GM12864 (cell line): ENCODE measurements at regions not wholly inside any gene's neighbourhood (a gene's known extent, or its start where the extent isn't known, plus 50 kb on each side); places are given as distances from the start of the nearest gene placed in this dataset.

Experiments used
- DNase-seq: peaks from one replicate; pipeline ENCODE4 v3.0.0-alpha.2; 2011; ENCODE audit warnings: low read depth
- H3K4me3 ChIP-seq: 2 replicates; pipeline ENCODE4 v1.5.1; 2011; ENCODE audit warnings: mild to moderate bottlenecking, low read depth, low read length, control low read depth
- TF ChIP-seq, protein P1 (sequence below): IDR thresholded peaks from 2 replicates; pipeline ENCODE4 v1.5.1; 2011; ENCODE audit warnings: low read depth, mild to moderate bottlenecking, moderate library complexity, low read length, control low read depth, inconsistent platforms; ENCODE audit errors: missing control alignments

DNA sequence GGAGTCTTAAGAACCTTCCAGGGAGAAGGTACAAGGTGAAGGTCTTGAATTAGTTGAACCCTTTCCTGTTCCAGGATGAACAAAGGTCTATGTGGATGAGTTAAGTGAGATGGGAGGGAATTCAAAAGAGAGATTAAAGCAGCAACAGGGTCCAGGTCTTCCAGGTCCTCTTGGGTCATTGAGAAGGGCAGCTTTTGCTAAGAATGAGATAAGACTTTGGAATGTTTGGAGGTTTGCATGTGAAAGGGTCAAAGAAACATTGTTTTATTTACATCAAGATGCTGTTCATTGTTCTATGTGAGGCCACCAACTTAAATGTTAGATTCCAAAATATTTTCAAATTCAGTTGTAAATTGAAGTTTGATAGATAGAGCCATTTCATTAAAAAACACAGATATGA is 463.9 kb downstream of the ANXA1 start:
- no peak for DNase-seq
- TF ChIP-seq, protein P1, sequence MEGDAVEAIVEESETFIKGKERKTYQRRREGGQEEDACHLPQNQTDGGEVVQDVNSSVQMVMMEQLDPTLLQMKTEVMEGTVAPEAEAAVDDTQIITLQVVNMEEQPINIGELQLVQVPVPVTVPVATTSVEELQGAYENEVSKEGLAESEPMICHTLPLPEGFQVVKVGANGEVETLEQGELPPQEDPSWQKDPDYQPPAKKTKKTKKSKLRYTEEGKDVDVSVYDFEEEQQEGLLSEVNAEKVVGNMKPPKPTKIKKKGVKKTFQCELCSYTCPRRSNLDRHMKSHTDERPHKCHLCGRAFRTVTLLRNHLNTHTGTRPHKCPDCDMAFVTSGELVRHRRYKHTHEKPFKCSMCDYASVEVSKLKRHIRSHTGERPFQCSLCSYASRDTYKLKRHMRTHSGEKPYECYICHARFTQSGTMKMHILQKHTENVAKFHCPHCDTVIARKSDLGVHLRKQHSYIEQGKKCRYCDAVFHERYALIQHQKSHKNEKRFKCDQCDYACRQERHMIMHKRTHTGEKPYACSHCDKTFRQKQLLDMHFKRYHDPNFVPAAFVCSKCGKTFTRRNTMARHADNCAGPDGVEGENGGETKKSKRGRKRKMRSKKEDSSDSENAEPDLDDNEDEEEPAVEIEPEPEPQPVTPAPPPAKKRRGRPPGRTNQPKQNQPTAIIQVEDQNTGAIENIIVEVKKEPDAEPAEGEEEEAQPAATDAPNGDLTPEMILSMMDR = no peak
- H3K4me3 ChIP-seq = no peak overlapping the region

DNA sequence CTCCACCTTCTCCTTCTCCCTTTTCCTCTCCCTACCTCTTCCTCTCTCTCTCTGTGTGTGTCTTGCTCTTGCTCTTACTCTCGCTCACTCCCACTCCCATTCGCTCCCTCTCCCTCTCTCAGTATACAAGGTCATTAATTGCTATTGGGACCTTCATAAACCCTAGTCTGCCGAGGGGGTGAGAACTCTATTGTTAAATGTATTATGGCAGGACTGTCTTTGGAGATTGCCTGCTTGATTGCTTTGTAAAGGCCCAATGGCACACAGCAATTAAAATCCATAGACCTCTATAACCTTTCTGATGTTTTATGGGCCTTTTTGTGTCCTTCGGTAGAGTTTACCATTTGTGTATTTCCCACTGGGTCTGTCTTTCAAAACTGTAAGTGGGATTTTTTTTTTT is 465.9 kb downstream of the ANXA1 start:
- H3K4me3 ChIP-seq = no peak overlapping the region
- no peak for DNase-seq
- TF ChIP-seq, protein P1 = no peak

DNA sequence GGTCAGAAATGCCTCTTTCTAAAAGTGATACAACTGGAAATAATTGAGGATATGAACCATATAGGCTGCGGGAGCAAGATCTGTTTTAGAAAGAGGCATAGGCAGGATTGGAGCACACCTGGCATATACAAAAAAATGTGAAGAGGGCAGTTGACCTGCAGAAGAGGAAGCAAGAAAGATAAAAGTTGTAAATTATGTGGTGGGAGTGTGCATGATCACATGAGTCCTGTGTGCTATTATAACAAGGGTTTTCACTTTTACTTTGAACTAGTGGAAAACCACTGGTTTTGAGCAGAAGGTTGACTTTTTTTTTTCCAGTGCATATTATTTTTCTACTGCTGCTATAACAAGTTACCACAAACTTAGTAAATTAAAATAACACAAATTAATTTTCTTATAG is 489.3 kb downstream of the ANXA1 start:
- TF ChIP-seq, protein P1 = no peak
- no peak for DNase-seq
- no peak overlapping the region for H3K4me3 ChIP-seq

DNA sequence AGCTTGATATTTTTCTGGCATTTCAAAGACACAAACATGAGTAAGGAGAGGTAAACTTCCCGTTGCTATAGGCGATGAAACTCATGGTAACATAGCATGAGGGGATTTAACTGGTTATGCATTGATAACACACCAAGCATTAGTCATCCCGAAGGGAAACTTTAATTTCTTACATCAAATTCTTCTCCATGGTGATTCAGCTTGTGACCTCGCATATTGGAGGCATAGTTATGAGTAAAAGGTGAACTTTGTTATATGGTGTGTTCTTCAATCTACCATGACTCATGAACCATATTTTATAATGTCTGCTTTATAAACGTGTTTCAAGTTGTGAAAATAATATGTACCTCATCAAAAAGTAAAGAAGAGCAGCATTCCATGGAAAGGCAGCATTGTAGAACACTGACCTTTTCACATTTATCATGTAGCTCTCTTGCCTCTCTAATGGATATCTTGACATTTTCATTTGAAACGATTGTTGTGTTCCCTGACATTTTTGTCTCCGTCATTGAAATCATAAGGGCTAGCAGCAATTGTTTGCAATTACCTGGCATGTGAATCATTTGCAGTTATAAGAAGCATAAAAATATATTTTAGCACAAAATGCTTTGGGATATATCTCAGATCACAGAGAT is 491.8 kb downstream of the ANXA1 start:
- no peak overlapping the region for H3K4me3 ChIP-seq
- TF ChIP-seq, protein P1 = no peak
- no peak for DNase-seq

DNA sequence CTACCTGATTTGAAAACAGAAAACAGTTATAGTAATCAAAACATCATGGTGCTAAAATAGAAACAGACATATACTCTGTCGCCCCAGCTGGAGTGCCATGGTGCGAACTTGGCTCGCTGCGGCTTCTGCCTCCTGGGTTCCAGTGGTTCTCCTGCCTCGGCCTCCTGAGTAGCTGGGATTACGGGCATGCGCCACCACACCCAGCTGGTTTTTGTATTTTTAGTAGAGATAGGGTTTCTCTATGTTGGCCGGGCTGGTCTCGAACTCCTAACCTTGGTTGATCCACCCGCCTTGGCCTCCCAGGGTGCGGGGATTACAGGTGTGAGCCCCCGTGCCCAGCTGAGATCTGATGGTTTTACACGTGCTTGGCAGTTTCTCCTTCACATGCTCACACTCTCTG is 495.9 kb downstream of the ANXA1 start:
- no peak for DNase-seq
- H3K4me3 ChIP-seq = no peak overlapping the region
- TF ChIP-seq, protein P1 = no peak

DNA sequence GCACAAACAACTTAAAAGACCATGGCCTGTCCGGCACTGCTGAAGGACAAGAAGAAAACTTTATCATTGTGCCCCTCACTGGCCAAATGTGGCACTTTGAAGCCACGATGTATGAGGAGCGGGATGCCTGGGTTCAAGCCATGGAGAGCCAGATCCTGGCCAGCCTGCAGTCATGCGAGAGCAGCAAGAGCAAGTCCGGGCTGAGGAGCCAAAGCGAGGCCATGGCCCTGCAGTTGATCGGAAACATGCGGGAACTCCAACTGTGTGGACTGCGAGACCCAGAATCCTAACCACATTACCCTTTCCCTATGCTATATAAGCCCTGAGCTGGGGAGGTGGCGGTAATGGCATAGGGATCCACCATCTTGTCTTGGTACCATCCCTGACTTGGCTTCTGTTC is 497.9 kb downstream of the ANXA1 start:
- TF ChIP-seq, protein P1 = no peak

DNA sequence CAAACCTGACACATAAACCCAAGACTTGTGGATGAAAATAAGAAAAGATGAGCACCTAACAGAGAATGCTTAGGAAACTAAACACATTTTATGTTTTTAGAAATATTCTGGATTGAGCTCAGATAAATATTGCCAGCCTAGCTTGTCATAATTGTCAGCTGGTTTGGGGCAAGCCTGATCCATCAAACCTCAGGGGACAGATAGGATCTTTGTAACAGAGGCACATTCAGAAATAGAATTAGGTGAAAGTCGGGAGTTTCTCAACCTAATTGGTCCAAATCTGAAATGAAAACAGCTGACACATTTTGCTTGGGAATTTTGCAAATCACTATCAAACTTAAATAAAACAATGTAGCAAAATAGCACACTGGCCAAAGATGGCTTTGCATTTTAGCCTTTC is 503.7 kb downstream of the ANXA1 start:
- TF ChIP-seq, protein P1 = no peak
- H3K4me3 ChIP-seq = no peak overlapping the region
- DNase-seq = no peak

More for the DNA sequence above, 497.9 kb downstream of the ANXA1 start:
- H3K4me3 ChIP-seq = no peak overlapping the region
- DNase-seq = no peak
